ENCODE measurements at regions not wholly inside any gene's neighbourhood (a gene's known extent, or its start where the extent isn't known, plus 50 kb on each side); places are given as distances from the start of the nearest gene placed in this dataset.
"Not testable (repeated sequence)": the region's sequence is repeated elsewhere in the genome, so short reads cannot be mapped to it uniquely, and the experiment has no call there.

DNA sequence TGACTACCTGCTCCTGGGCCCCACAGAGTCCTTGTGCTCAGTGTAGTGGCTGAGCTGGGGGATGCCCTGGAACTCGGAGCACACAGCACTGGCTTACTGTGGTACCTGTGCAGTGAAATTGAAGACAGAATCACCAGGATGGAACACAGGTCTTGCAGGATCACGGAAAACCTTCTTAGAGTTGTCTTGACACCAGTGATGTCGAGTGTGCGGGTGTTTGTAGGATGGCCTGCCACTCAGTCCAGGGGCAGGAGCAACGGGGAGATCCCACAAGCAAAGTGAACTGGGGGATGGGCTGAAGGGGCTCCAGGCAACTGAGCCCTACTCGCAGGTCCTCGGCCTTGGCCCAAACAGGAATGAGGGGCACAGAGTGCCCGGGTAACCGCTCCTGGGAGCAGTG is 122.2 kb upstream of the SERF1A start:
- H3K27ac ChIP-seq; H3K4me1 ChIP-seq; H3K9me3 ChIP-seq; intact Hi-C loops (cut with DNase I; ENCODE audit: low total_unique reads); H3K27me3 ChIP-seq; H3K36me3 ChIP-seq; H3K4me3 ChIP-seq: not testable (repeated sequence)
- DNase-seq: peak; percentile 18 to 23

Data from tibial artery (tissue), 4 donors.